ENCODE measurements at regions not wholly inside any gene's neighbourhood (a gene's known extent, or its start where the extent isn't known, plus 50 kb on each side); places are given as distances from the start of the nearest gene placed in this dataset.

DNA sequence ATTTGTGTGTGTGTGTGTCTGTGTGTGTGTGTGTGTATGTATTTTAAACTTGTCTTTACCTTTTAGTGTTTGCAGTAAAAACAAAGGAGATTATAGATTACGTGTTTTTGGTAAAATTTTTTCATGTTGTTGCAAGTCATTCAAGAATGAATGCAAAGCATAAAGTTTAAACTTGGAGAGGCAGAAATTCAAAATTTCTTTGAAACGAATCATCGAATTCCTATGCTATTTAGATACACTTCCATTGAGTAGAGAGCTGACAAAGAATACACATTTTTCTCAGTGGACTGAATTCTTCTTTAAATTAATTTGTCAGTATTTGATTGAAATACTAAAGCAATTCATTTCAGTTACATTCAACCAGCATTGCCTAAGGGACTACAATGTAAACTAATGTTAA, 66.0 kb upstream of the HDAC9 start (continued):
- TF ChIP-seq, protein P1, sequence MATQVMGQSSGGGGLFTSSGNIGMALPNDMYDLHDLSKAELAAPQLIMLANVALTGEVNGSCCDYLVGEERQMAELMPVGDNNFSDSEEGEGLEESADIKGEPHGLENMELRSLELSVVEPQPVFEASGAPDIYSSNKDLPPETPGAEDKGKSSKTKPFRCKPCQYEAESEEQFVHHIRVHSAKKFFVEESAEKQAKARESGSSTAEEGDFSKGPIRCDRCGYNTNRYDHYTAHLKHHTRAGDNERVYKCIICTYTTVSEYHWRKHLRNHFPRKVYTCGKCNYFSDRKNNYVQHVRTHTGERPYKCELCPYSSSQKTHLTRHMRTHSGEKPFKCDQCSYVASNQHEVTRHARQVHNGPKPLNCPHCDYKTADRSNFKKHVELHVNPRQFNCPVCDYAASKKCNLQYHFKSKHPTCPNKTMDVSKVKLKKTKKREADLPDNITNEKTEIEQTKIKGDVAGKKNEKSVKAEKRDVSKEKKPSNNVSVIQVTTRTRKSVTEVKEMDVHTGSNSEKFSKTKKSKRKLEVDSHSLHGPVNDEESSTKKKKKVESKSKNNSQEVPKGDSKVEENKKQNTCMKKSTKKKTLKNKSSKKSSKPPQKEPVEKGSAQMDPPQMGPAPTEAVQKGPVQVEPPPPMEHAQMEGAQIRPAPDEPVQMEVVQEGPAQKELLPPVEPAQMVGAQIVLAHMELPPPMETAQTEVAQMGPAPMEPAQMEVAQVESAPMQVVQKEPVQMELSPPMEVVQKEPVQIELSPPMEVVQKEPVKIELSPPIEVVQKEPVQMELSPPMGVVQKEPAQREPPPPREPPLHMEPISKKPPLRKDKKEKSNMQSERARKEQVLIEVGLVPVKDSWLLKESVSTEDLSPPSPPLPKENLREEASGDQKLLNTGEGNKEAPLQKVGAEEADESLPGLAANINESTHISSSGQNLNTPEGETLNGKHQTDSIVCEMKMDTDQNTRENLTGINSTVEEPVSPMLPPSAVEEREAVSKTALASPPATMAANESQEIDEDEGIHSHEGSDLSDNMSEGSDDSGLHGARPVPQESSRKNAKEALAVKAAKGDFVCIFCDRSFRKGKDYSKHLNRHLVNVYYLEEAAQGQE (IDR thresholded peaks at IDR 0.05; ENCODE audit: unreplicated experiment): no peak
- no peak for TF ChIP-seq STAT1 (IDR thresholded peaks at IDR 0.05; ENCODE audit: unreplicated experiment)
- TF ChIP-seq ZNF114 (CRISPR knock-in tag; IDR thresholded peaks at IDR 0.05): no peak
- TF ChIP-seq NANOG (IDR thresholded peaks at IDR 0.05; ENCODE audit: borderline replicate concordance): no peak
- TF ChIP-seq, protein P2, sequence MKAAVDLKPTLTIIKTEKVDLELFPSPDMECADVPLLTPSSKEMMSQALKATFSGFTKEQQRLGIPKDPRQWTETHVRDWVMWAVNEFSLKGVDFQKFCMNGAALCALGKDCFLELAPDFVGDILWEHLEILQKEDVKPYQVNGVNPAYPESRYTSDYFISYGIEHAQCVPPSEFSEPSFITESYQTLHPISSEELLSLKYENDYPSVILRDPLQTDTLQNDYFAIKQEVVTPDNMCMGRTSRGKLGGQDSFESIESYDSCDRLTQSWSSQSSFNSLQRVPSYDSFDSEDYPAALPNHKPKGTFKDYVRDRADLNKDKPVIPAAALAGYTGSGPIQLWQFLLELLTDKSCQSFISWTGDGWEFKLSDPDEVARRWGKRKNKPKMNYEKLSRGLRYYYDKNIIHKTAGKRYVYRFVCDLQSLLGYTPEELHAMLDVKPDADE (IDR thresholded peaks at IDR 0.05): no peak

DNA sequence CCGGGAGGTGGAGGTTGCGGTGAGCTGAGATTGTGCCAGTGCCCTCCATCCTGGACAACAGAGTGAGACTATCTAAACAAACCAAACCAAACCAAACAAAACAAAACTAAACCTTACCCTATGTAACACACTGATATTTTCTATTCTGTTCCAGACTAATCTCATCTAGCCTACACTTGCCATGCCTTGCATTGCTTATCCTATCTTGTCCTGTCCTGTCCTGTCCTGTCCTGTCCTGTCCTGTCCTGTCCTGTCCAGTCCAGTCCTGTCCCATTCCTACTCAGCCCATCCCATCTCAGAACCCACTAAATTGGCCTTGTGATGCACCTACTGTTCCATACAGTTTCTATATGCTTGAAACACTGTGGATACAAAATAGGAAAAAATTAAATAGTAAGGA, 64.7 kb upstream of the HDAC9 start:
- Histone ChIP-seq H3F3A (replicated peaks; ENCODE audit: low read depth) (no peaks in the 10 kb centered on the region), H3K36me3 (ENCODE audit: insufficient read depth) (no peaks in the 10 kb centered on the region), H4K20me1 (replicated peaks; ENCODE audit: insufficient read depth) (no peaks in the 10 kb centered on the region), H3K9me2 (ENCODE audit: insufficient read depth) (peaks cover 4% of the 10 kb centered on the region), H3K27me3 (ENCODE audit: insufficient read depth) (no peaks in the 10 kb centered on the region), H3K4me1 (ENCODE audit: insufficient read depth) (no peaks in the 10 kb centered on the region), H3K4me2 (no peak overlapping the region), H2AFZ (no peak overlapping the region), H3K27ac (ENCODE audit: low read depth) (no peak overlapping the region), H3K79me2 (replicated peaks; ENCODE audit: insufficient read depth) (no peaks in the 10 kb centered on the region), H3K4me3 (no peak overlapping the region)
- Mint-ChIP-seq H3K4me1 (peaks cover 21% of the 10 kb centered on the region), H3K27me3 (ENCODE audit: insufficient read depth, low read depth, poor library complexity) (peaks cover 2% of the 10 kb centered on the region), H3K36me3 (ENCODE audit: low read depth) (no peaks in the 10 kb centered on the region), H3K27ac (no peak overlapping the region), H3K4me3 (no peak overlapping the region), H3K9me3 (no peaks in the 10 kb centered on the region)
- TF ChIP-seq JUNB (IDR thresholded peaks at IDR 0.05; ENCODE audit: unreplicated experiment) (no peak), ZNF114 (CRISPR knock-in tag; IDR thresholded peaks at IDR 0.05) (no peak), CREB1 (CRISPR knock-in tag; IDR thresholded peaks at IDR 0.05; ENCODE audit: low read depth) (no peak), EZH2 (IDR thresholded peaks at IDR 0.05; ENCODE audit: low read depth, unreplicated experiment) (no peak), NANOG (IDR thresholded peaks at IDR 0.05; ENCODE audit: borderline replicate concordance) (no peak), ZNF331 (CRISPR knock-in tag; IDR thresholded peaks at IDR 0.05; ENCODE audit: low read depth) (no peak)
- TF ChIP-seq, protein P2 (IDR thresholded peaks at IDR 0.05): no peak
- ATAC-seq: no peak
- DNase-seq (ENCODE audit: low spot score): no peak

Data from GM23338 (cell line).